ENCODE measurements at regions not wholly inside any gene's neighbourhood (a gene's known extent, or its start where the extent isn't known, plus 50 kb on each side); places are given as distances from the start of the nearest gene placed in this dataset.
"Not testable (repeated sequence)": the region's sequence is repeated elsewhere in the genome, so short reads cannot be mapped to it uniquely, and the experiment has no call there.

DNA sequence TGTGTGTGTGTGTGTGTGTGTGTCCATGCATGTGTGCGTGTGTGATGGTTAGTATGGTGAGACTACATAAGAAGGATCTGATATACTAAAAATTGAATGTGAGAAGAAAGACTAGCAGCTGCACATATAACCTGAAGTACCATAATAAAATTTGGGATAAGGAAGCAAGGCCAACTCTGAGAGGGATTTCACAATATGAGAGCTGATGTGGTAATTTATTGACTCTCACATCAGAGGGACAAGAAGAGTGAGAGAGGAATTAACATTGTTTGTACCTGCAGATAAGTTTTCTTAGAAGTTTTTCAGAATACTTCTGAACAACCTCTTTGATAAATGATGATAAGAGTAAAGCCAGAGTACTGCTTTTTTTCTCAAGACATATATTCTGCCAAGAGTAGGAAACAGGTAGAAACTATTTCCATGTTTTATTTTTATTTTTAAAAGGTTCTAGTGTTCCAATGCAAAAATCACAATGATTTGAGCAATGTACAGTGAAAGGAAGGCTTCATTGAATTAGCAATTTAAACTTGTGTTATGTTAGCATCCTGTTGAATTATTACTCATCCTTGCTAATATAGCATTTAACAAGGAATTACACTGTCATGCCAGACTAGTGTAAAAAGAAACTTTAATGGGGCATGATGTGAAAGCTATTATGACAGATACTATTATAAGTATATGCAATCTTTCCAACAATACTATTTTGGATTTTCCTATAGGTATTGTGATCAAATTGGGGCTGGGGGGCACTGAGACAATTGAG, 415.5 kb upstream of the ARPP21 start:
- DNase-seq (ENCODE audit: low spot score) = no peak

- no peak for DNase-seq (ENCODE audit: low spot score)
These were observed 414.6 kb upstream of the ARPP21 start for GRCh38 chr3:35224565-35225295.

- no peak for DNase-seq (ENCODE audit: low spot score)
These were observed 398.1 kb upstream of the ARPP21 start for GRCh38 chr3:35241236-35241635.

GRCh38 chr3:35254917-35255316, 384.4 kb upstream of the ARPP21 start:
- DNase-seq (ENCODE audit: low spot score) = no peak

GRCh38 chr3:35257641-35258040, 381.7 kb upstream of the ARPP21 start:
- DNase-seq (ENCODE audit: low spot score) = no peak

DNA sequence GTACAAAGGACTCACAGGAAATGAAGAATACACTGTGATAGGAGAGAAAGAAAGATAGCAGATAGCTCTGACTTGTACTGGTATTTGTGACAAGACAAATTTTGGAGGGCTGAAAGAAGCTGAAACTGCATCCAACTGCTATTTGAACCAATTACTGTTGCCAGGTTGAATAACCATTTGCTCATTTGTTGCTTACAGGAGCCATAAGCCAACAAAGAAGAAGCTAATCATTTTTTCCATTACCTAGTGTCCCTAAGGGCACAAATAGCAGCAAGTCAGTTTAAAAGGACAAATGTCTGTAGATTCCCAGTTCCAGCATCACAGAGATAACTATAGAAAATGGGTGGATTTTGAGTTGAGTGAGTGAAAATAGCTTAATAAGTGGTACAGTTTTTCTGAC, 376.9 kb upstream of the ARPP21 start:
- no peak for DNase-seq (ENCODE audit: low spot score)

GRCh38 chr3:35263477-35263876, 375.8 kb upstream of the ARPP21 start:
- DNase-seq (ENCODE audit: low spot score) = no peak

DNA sequence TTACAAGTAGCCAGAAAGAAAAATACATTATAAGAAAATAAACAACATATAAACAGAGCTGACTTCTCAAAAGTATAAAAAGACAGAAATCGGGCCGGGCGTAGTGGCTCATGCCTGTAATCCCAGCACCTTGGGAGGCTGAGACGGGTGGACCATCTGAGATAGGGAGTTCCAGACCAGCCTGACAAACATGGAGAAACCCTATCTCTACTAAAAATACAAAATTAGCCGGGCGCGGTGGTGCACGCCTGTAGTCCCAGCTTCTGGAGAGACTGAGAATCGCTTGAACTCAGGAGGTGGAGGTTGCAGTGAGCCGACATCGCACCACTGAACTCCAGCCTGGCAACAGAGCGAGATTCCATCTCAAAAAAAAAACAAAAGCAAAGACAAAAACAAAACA, 373.3 kb upstream of the ARPP21 start:
- not testable (repeated sequence) for DNase-seq (ENCODE audit: low spot score)

GRCh38 chr3:35275768-35276167, 363.6 kb upstream of the ARPP21 start:
- DNase-seq (ENCODE audit: low spot score) = no peak

- DNase-seq (ENCODE audit: low spot score) = no peak
These were observed 362.8 kb upstream of the ARPP21 start for GRCh38 chr3:35276568-35276967.

DNA sequence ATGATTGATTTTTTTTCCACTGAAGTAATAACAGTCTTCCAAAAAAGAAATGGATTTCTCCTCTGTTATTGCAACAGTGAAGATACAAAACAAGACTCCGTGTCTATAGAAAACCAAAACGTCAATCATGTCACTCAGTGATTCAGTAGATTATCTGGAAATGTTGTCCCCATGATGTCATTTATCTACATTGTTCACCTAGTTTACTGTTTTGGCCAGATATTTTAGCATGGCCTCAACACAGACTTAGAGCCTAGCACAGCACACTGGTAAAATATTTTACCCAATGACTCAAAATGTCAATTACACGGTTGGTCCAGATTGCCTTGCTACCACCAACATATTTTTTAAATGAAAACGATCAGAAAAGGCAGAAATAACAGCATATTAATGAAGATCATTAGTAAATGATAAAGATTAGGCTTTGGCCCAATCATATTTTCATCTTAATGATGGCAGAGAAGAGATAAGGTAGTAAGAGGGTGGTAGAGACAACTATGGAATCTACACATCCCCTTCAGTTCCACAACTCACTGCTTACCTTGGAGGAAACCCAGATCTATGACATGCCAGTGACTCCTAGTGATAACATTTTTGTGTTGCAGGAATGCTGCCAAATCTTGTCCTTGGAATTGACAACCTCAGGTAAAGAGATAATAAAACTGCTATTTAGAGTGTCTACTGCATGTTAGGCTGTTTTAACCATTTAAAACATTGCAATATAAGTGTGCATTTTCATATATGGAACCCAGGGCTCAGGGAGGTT, 347.7 kb upstream of the ARPP21 start:
- DNase-seq (ENCODE audit: low spot score) = no peak

- DNase-seq (ENCODE audit: low spot score) = no peak
These were observed 346.8 kb upstream of the ARPP21 start for GRCh38 chr3:35292568-35292967.

DNA sequence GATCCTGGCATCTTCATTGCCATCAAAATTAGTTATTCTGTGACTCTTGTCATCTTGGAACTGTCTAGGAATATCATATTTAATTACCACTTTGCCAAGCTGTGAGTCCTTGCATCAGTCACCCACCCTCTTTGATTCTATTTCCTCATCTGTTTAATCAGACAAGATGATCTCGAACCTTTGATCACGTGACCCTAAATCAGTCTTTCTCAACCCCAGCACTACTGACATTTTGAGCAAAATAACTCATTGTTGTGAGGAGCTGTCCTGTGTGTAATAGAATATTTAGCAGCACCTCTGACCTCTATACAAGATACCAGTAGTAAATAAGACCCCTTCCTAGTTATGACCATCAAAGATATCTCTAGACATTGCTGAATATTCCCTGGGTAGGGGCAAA, 343.4 kb upstream of the ARPP21 start:
- DNase-seq (ENCODE audit: low spot score) = no peak

- no peak for DNase-seq (ENCODE audit: low spot score)
These were observed 342.8 kb upstream of the ARPP21 start for GRCh38 chr3:35296533-35296932.

GRCh38 chr3:35296944-35297343, 342.4 kb upstream of the ARPP21 start:
- DNase-seq (ENCODE audit: low spot score) = not testable (repeated sequence)

GRCh38 chr3:35305406-35305805, 333.9 kb upstream of the ARPP21 start:
- DNase-seq (ENCODE audit: low spot score) = no peak

DNA sequence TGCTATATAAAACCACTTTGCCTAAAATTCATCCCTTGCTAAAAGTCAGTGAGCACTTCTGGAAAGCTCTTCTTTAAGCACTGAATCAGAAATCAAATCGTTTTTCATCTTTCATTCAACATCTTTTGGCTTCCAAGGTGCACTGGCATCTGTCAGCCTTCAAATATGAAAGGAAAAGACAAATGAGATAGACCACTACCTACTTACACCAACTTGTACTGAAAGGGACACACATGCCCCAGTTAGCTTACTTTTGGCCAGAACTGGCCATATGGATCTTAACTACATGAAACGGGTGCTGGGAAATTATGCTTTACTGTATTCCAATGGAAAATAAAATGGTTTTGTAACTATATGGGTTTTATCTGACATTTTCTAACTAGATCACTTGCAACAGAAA, 332.0 kb upstream of the ARPP21 start:
- no peak for DNase-seq (ENCODE audit: low spot score)

GRCh38 chr3:35316841-35317240, 322.5 kb upstream of the ARPP21 start:
- DNase-seq (ENCODE audit: low spot score) = not testable (repeated sequence)

DNA sequence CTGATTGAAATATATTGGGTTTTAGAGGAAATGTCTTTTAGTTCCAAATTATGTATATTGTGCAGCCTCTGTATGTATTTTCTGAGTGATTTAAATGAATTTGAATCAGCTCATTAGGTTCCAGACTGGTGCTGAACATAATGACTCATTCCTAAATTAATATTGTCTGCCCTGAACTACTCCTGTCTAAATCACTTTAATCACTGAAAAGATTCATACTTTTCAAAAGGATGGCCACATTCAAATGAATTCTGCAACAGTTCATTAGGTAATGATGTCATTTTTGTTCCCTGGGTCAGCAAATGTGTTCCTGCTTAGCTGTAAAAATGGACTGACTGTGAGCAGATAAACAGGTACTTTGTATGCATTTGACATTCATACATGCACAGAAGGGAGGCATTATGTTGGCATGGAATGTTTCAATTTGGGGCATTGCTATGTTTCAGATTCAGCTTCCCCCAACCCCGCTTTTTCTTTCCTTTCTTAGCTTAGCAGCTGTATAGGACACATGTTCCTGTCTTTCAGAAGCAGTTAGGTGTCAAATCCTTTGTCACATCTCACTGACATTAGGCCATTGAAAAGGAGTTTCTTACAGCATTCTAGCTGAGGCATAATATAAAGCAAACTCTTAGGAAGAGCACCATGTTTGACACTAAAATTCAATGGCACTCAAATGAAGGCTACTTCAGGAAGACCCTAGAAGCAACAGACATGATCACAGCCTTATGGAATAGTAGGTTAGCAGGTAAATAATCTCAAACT, 318.5 kb upstream of the ARPP21 start:
- DNase-seq (ENCODE audit: low spot score) = no peak

- no peak for DNase-seq (ENCODE audit: low spot score)
These were observed 317.3 kb upstream of the ARPP21 start for GRCh38 chr3:35322070-35322469.

DNA sequence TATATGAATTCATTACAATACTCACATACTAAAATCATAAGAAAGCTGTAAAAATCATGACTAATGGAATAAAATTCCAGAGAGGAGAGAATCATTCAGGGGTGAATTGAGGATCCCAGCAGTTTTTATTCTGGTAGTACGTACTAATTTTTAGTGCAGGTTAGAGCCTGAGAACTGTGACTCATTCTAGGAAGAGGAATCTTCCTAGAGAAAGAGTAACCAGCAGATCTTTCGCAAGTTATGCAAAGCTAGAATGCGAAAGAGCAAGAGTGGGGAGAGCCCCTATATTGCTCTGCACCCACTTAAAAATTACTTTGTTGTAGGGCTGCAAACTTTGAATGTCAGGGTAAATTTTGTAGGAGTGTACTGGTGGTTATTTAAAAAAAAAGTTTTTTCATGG, 303.6 kb upstream of the ARPP21 start:
- no peak for DNase-seq (ENCODE audit: low spot score)

Data from mesenteric fat pad (tissue), 1 donor.